Stimulated activated CD4-positive, alpha-beta T cell treated with anti-CD3 and anti-CD28 coated beads, Interleukin-4, amount 100 ng/mL, for 48 hours (primary cell): ENCODE measurements at regions not wholly inside any gene's neighbourhood (a gene's known extent, or its start where the extent isn't known, plus 50 kb on each side); places are given as distances from the start of the nearest gene placed in this dataset.

ENCODE experiments used
- DNase-seq, 2 donors: peaks; one replicate each; pipeline ENCODE4 v3.0.0-alpha.2; 2020; ENCODE audit warnings: low read depth in 2 of 2

DNA sequence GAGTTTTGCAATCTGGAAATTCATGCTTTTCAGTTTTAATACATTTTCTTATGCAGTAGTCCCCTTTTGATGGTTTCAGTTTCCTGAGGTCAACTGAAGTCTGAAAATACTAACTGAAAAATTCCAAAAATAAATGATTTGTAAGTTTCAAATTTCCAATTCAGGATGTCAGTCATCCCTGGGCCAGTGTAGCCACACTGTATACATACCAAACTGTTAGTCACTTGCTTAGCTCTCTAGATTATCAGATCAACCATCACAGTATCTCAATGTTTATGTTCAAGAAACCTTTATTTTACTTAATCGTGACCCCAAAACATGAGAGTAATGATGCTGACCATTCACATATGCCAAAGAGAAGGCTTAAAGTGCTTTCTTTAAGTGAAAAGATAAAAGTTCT lies 715.5 kb downstream of the GBE1 start:
- no peak for DNase-seq

DNA sequence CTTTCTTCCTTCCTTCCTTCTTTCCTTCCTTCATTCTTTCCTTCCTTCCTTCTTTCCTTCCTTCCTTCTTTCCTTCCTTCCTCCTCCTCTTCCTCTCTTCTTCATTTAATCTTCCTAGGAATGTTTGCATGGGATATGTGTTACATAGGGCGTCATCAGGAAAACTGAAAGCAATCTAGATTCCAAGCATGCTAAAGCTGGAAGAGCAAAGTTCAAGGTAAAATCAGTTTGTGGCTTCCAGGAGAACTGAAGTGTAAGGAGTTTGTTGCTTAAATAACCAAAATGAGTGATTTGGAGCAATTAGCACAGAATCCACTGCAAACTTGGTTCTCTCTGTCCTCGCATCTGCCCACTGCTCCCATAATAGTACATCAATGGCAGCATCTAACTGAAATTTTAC lies 716.2 kb downstream of the GBE1 start:
- DNase-seq: no peak

DNA sequence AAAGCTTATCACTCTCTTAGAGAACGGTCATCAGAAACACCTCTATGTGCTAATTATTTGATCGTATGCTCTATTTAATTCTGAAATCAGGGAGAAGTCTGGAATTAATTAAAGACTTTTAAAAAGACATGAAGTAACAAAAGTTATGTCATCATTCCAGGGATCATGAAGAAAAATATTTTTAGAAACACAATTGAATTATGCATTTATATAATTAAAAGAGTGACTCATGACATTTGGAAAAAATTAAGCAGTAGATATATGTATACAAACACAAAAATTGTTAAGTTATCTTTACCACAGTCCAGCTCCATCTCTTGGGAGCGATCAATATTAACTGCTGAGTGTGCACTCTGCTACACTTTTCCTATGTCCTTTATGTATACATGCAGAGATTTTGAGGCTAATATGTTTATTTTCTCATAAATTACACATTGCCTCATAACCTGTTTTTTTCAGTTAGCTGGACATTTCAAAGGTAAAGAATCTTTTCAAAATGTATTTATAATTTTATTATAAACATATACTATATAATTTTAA lies 717.7 kb downstream of the GBE1 start:
- no peak for DNase-seq

DNA sequence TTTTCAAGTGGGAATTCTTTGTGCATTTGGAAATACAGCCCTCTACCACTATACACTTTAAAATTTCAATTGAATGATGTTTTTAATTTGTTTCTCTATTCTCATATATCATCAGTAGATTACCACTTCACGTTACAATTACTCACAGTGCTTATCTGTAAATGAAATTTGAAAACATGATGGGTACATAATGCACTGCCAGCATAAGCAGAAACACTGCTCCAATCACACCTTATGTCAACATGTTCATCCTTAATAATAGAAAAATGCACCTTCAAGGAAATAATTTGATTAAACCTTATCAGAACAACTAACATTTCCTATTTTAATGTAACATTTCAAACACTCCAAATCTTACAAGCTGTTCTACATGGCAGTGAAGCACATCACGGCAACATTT lies 718.4 kb downstream of the GBE1 start:
- DNase-seq: no peak

DNA sequence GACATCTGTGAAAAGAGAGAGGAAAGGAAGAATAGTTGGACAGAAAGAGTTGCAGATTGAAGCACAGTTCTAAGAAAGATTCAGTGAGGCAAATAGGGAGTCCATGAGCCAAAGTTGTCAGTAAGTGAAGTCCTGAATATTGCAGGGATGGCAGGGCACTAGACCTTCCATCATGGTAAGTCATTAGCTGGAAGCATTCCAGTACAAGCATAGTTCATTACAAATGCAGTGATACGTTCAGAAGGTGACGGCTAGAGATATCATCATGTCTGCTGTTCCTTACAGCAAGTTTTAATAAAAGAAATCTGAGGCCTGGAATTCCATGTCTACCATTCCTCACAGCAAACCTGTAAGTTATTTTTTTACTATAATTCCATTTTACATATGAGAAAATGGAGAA lies 720.1 kb downstream of the GBE1 start:
- DNase-seq: no peak

DNA sequence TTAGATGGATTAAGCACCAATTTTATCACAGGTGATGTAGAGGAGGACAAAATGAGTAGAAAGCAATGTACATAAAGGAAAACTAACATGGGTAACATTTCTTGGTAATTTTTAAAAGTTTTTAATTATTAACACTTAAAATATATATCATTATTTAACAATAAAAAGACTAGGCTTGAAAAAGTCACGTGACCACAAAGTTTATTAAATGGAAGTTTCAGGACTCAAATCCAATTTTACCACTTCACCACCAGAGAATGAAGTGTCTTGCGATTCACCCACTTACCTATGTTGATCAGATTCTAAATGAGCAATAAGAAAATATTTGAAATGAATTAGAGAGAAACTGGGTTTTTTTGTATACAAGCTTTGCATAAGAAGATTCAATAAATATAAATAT lies 721.3 kb downstream of the GBE1 start:
- no peak for DNase-seq

DNA sequence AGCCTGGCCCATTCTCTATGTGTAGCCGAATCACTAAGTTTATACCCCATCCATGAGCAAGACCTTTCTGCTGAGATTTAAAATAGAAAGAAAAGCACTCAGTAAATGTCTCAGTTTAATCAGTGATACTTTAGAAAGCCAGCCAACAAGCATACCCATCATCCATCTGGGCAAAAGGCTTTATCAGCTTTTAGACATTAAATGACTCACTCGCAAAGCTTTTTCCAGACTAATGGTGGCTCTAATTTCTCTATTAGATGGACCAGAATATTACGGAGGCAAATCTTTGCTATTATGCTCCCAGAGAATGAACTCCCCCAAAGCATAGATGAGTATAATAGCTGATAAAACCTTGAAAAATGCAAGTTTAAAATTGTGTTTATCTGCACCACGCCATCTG lies 727.8 kb downstream of the GBE1 start:
- no peak for DNase-seq

DNA sequence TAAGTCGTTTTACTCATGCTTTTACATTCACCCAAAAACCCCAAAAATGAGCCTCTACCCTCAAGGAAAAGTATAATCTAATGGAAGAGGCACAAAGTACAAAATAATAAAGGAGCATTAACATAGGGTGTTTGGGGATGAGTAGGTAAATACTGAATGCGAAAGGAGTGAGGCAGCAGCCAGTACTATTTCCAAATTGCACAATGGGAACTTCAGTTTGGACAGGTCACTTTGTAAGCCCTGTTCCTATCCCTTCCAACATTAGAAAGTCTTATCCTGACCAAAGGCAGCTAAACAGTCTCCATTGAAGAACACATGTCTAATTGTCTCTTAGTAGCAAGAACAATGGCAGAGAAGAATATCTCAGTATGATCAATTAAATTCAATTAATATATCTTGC lies 728.3 kb downstream of the GBE1 start:
- DNase-seq: no peak

DNA sequence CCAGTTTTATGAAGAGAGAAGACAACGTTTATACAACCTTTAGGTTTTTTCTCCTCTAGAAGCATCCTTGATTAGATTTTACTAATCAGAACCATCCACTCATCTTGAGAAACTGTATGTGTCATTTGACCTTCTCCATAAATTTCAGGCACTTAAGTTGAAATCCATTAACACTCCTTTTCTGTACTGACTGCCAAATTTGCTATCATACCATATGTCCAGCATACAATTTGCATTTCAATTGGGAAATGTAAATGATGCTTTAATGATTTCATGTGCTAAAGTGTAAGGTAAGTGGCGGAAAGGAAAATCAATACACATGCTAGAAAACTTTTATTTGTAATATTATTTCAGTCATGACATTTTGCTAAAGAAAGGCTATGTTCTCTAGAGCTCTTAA lies 731.6 kb downstream of the GBE1 start:
- no peak for DNase-seq

DNA sequence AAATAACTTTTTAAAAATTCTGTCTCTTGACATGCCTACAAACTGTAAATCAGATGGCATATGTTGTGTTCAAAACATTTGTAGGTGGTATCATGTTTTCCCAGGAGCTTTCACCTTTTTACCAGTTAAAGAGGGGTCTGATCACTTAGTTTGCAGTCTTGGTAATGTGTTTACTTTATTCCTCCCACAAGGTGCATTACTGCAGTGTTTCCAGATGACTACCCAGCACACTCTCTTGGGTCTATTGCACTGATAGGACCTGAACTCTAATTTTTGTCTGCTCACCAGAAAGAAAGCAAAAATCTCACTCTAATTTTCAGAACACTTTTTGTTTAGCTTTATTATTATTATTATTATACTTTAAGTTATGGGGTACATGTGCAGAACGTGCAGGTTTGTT lies 734.1 kb downstream of the GBE1 start:
- no peak for DNase-seq

DNA sequence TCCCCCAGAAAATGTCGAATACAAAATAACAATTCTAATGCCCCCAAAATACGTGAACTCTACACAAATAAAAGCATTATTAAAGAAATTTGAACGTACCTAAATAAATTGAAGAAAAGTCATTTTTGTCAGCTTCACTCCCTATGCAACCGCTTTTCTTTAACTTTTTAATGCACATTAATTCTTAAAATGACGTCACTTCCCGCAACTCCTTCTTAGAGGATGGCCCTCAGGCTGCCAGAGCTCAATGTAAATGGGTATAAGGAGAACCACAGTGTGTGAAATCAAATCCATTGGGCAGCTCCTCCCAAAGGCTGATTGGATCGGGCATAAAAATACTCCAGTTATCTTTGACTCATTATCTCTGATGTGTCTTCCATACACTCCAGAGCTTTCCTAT lies 736.9 kb downstream of the GBE1 start:
- DNase-seq: no peak

DNA sequence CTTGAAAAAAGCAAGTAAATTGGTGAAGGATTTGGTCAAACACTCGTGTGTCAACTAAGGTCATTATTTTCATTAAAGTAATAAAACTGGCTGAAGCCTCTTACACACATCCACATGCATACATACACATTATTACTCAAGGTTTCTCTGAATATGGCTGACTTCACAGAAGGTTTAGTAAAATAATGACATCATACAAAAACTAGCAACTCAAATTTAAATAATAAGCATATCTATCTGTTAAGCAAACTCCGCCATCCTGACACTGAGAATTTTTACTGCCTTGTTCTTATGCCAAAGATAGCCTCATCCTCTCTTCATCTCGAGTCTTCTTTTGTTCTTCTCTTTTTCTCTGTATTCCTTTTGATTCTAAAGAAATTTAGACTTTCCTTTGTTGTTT lies 739.1 kb downstream of the GBE1 start:
- DNase-seq: no peak

DNA sequence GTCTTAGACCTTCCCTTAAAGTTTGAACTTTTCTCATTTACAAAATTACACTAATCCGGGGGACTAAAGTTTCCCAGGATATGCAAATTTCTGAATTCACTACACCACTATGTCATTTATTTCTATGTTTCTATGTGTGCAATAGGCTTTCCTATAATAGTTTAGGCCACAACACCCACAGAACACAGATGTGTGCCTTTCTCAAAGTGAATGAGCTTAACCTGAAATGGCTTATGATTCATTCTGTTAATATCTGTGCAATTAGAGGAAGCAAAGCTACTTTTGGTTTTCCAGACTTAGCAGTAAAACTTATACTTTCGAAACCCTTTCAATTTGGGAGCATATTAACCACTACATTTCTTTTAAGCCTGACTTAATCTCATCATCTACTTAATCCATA lies 748.1 kb downstream of the GBE1 start:
- DNase-seq: no peak

DNA sequence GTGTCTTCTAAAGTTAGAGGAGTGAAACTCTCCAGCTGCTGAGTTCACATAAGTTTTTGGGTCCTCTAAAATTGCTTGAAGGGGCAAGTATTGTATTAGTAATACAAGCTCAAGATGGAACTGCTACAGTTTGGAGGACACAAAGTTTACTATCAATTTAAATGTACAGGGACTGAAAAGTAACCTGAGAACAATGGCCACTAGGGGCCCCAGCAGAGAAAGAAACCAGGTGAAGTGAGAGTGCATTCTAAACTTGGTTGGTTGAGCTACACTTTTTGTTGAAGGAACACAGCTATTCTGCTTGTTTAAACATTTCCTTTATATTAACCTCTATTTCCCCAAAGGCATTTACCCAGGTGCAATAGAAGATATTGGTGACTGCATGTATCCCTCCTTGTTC lies 755.5 kb downstream of the GBE1 start:
- no peak for DNase-seq

DNA sequence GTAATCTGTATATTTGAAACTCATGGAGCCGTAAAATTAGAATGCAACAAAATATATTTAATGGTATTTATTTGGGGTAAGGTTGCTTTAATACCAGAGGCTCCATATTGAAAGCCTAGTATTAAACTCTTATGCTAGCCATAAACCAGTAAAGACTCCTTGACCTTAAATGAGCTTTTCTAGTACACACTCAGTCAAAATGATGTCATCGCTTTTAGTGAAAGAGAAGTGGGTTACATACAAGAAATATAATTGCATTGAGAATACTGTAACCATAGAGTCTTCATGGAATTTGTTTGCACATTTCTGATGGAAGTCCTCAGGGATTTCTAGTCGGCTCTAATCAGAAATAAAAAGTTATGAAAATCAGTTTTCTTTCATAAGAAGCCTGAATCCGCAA lies 757.6 kb downstream of the GBE1 start:
- DNase-seq: no peak

DNA sequence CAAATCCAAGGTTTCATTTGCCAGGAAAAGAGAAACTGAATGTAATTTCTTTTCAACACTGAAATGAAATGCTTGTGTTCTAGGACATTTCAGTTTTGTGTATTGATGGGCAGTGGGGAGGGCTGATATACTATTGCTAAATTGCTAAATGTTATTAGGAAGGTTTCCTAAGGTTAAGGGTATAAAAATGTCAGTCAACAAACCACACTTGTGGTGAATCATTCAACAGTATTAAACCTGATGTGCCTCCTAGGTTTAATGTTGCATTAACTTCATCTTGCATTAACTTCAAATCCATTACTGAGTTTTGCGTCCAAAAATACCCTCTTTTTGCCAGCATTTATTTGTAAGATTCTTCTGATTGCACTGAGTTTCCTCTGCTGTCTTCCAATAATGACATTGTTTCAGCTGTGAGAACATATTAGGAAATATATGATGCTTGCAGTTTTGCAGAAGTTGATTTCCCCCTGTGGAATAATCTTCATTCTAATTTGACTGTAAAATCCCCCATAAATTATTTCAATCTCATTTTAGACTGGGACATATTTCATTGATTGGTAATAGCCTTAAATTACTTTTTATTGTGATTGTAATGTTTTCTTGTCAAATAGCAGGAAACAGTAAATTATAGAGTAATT lies 758.3 kb downstream of the GBE1 start:
- no peak for DNase-seq

DNA sequence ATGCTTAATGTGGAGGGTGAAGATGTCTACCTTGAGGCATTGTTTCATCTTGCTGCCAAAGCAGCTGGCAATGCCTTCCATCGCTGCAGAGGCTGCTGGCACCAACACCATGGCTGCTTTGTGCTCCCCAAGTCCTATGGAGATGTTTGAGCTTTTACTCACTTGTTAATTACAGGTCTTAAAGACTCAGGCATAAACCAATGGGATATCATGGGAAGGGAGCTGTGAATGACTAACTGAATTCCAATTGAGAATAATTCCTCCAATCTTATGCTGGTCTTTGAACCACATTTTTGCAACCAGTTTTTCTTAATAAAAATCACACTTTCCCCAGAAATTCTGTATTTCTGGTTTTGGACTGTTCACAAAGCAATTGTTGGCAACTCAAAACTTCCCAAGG lies 762.0 kb downstream of the GBE1 start:
- DNase-seq: no peak

DNA sequence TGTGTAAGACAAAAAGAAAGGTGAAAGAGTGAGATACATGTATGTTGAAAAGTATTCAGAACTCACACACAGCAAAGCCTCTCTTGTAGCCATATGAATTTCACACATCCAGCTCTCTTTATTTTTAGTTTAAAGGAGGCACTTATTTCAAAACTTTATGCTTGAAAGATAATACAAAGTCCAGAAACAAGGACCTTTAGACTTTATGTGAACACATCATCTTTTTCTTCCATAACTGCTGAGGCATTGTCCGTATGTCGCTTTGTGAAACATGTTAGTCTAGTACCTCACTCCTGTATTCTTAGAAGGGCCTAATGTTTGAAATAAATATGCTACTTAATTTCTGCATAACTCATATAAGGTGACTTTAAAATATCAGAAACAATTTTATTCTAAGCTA lies 763.4 kb downstream of the GBE1 start:
- DNase-seq: no peak

DNA sequence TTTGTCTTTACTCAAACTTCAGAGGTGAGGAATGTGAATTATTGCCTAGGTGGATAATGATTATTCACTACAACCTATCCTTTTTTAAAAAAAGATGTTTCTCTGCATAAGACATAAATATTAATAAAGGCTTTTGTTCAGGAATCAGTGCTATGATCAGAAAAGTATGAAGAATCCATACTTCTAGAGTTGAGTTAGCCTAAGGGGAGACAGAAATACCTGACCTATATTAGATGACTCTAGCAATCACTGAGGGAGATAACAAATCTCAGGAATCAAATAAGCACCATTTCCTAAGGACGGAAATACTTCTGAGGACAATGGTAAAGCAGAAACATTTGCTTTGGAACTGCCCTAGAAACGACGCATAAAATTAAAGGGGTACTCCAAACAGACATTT lies 763.8 kb downstream of the GBE1 start:
- no peak for DNase-seq

DNA sequence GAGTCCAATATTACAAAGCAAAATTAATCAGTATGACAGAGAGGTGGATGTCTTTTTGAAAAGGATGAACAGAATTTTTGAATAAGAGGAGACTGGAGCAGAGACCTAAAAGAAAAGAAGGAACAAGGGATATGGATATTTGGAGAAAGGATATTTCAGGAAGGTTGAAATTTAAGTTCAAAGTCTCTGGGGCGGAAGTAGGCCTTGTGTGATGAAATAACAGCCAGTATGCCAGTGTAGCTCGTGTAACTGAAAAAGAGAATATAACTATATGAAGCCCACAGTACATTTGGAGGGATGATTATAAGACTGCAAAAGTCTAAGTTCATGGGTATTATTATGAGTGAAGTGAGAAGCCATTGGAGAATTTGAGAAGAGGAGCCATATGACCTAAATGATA lies 766.7 kb downstream of the GBE1 start:
- no peak for DNase-seq

DNA sequence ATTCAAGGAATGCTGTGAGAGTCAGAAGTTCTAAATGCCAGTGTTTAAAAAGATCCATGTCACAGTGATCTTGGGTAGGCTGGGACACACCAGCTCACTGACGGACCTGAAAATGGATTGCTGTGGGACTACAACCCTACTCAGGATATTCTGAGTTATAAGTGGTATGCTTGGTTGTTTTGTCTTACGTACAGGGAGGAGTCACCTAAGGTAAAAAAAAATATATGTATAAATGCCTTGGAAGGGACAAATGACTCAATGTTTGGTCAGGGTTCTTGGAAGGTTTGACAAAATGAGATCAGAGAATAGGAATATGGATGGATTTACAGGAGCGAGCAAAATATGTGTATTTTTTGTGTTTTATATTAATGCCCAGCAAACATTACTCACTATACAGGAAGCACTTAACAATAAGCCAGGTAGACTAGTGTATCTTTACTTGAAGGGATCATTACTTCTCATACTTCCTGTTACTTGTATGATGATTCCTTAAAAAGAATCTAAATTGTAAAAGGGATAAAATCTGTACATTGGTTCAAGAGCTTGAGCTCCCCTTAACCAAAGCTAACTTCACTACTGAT lies 767.3 kb downstream of the GBE1 start:
- no peak for DNase-seq

DNA sequence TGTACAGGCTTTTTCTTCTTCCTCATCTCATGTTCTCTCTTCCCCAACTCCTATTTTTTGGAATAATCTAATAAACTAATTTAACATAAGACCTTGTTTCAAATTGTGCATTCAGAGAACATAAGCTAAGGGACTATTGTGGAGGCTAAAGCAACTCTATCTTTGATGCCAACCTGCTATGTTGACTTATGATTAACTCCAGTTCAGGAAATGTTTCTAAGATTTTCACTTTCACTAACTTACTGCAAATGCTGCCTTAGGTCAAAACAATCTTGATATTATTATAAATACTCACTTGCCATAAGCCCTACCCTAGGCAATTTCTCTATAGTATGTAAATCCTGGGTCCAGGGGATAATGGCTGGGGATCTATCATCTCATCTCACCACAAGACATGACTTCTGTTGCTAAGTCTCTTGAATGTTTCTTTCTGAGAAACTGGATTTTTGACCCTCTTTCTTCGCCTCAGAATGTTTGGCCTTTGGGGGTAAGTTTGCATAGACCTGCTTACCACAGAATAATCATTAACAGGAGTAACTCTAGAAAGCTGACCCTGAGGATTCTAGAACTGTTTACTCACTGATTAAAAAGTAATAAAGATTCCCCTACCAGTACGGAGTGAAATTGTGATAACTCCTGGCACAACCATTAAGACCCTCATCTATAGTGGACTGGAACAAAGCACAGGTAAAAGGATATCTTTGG lies 768.1 kb downstream of the GBE1 start:
- no peak for DNase-seq

DNA sequence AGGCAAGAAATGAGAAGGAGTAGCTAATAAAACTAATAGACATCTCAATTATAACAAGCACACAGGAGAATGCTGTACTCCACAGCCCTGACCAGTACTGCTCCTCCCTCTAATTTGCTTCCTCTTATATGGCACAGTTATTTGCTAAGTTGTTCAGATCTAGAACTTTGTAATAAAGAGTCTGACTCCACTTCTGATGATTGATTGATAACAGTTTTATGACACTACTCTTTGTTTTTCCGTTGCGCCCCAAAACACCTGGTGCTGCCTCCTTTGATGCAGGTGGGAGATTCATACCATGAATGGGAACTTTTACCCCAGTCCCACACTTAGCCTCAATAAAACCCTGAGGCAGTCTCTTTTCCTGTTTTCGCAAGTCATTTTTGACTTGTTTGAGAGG lies 777.7 kb downstream of the GBE1 start:
- no peak for DNase-seq
